Prostate gland (tissue), 2 donors: ENCODE measurements at regions not wholly inside any gene's neighbourhood (a gene's known extent, or its start where the extent isn't known, plus 50 kb on each side); places are given as distances from the start of the nearest gene placed in this dataset.

Source experiments
- DNase-seq: peaks from one replicate; pipeline ENCODE4 v3.0.0-alpha.2; 2019; ENCODE audit warnings: low spot score
- H3K27ac ChIP-seq, 2 donors: fragments of 200-600 bp; sonication (generic); 2 replicates each; pipeline ENCODE4 v1.5.1; 2017 to 2019
- H3K27me3 ChIP-seq: fragments of 200-600 bp; sonication (generic); replicated peaks from 2 replicates; pipeline ENCODE4 v1.5.1; 2019; ENCODE audit not compliant: insufficient read depth
- H3K36me3 ChIP-seq, 2 donors: fragments of 200-600 bp; sonication (generic); 1 replicate in 1 of 2; 2 replicates in 1 of 2; pipeline versions ENCODE4 v1.5.1 to v1.8.1; 2017 to 2019
- H3K4me1 ChIP-seq: fragments of 200-600 bp; sonication (generic); replicated peaks from 2 replicates; pipeline ENCODE4 v1.5.1; 2019
- H3K4me3 ChIP-seq, 2 donors: fragments of 200-600 bp; sonication (generic); 2 replicates each; pipeline ENCODE4 v1.5.1; 2017 to 2019
- H3K9me3 ChIP-seq: fragments of 200-600 bp; sonication (generic); 2 replicates; pipeline ENCODE4 v1.5.1; 2017
- CTCF ChIP-seq, 4 experiments: fragments of 200-600 bp in 2 of 4; fragments of 450-650 bp in 2 of 4; sonication (generic) in 2 of 4; IDR thresholded peaks; 1 replicate in 3 of 4; 2 replicates in 1 of 4; pipeline ENCODE4 v1.5.1; 2016 to 2019; ENCODE audit warnings: antibody characterized with exemption in 4 of 4, mild to moderate bottlenecking in 2 of 4, moderate library complexity in 2 of 4
- POLR2A ChIP-seq: fragments of 450-650 bp; IDR thresholded peaks from one replicate; pipeline ENCODE4 v1.6.1; 2016; ENCODE audit warnings: antibody characterized with exemption, mild to moderate bottlenecking
- POLR2AphosphoS5 ChIP-seq: sonication (generic); formaldehyde crosslinking; IDR thresholded peaks from one replicate; pipeline ENCODE4 v1.6.1; 2017; ENCODE audit warnings: antibody characterized with exemption
- WGBS: methylation state at CpG from one replicate; pipeline ENCODE4 v1.1.5; 2018; 5-methylcytosine and 5-hydroxymethylcytosine counted together
- intact Hi-C: fragments of 100-400 bp; cut with DNase I; formaldehyde crosslinking; loops from one replicate; pipeline ENCODE4 v1.14.2; 2022

- H3K36me3 ChIP-seq, result no peaks in the 10 kb centered on the region
- intact Hi-C loops, result no loop called here
- no peaks in the 10 kb centered on the region for H3K9me3 ChIP-seq
- 75% methylated on average over 6 of the region's 6 CpGs for WGBS
- no peaks in the 10 kb centered on the region for H3K4me1 ChIP-seq
- DNase-seq, result no peak
- H3K27me3 ChIP-seq, result no peaks in the 10 kb centered on the region
- TF ChIP-seq CTCF (IDR thresholded peaks at IDR 0.05) (no peak), POLR2A (no peak), POLR2AphosphoS5 (no peak)
- no peak overlapping the region for H3K4me3 ChIP-seq
- no peak overlapping the region for H3K27ac ChIP-seq
These were observed 654.8 kb downstream of the RNF144B start for GRCh38 chr6:19041906-19042305.

- Histone ChIP-seq H3K4me1 (no peaks in the 10 kb centered on the region), H3K27me3 (no peaks in the 10 kb centered on the region), H3K36me3 (no peaks in the 10 kb centered on the region), H3K27ac (no peak overlapping the region), H3K9me3 (no peaks in the 10 kb centered on the region), H3K4me3 (no peak overlapping the region)
- DNase-seq, result no peak
- intact Hi-C loops, result no loop called here
- no peak for TF ChIP-seq POLR2A
- TF ChIP-seq CTCF (IDR thresholded peaks at IDR 0.05), result no peak
- TF ChIP-seq POLR2AphosphoS5, result no peak
- 58% methylated on average over 5 of the region's 5 CpGs for WGBS
These were observed 655.3 kb downstream of the RNF144B start for GRCh38 chr6:19042420-19042819.

GRCh38 chr6:19050765-19051164, 663.6 kb downstream of the RNF144B start:
- Histone ChIP-seq H3K4me3 (no peak overlapping the region), H3K27ac (no peak overlapping the region), H3K4me1 (no peaks in the 10 kb centered on the region), H3K9me3 (no peaks in the 10 kb centered on the region), H3K36me3 (no peaks in the 10 kb centered on the region), H3K27me3 (no peaks in the 10 kb centered on the region)
- WGBS, result 100% methylated on average over 3 of the region's 3 CpGs
- TF ChIP-seq POLR2A (no peak), CTCF (IDR thresholded peaks at IDR 0.05) (no peak), POLR2AphosphoS5 (no peak)
- no peak for DNase-seq
- intact Hi-C loops, result no loop called here

- H3K9me3 ChIP-seq, result no peaks in the 10 kb centered on the region
- no peaks in the 10 kb centered on the region for H3K36me3 ChIP-seq
- no peak overlapping the region for H3K27ac ChIP-seq
- no peaks in the 10 kb centered on the region for H3K4me1 ChIP-seq
- no peaks in the 10 kb centered on the region for H3K27me3 ChIP-seq
- WGBS, result 34% methylated on average over 1 of the region's 1 CpG
- no peak for DNase-seq
- TF ChIP-seq POLR2AphosphoS5 (no peak), POLR2A (no peak), CTCF (IDR thresholded peaks at IDR 0.05) (no peak)
- no peak overlapping the region for H3K4me3 ChIP-seq
- intact Hi-C loops, result no loop called here
These were observed 665.1 kb downstream of the RNF144B start for GRCh38 chr6:19052219-19052618.

GRCh38 chr6:19059102-19059501, 672.0 kb downstream of the RNF144B start:
- Histone ChIP-seq H3K27ac (no peak overlapping the region), H3K9me3 (no peaks in the 10 kb centered on the region), H3K4me3 (no peak overlapping the region), H3K27me3 (no peaks in the 10 kb centered on the region), H3K36me3 (no peaks in the 10 kb centered on the region), H3K4me1 (no peaks in the 10 kb centered on the region)
- intact Hi-C loops, result no loop called here
- WGBS, result 75% methylated on average over 4 of the region's 4 CpGs
- DNase-seq, result no peak
- no peak for TF ChIP-seq POLR2AphosphoS5
- TF ChIP-seq CTCF (IDR thresholded peaks at IDR 0.05), result no peak
- TF ChIP-seq POLR2A, result no peak
